HG03039 (cell line): ENCODE measurements at regions not wholly inside any gene's neighbourhood (a gene's known extent, or its start where the extent isn't known, plus 50 kb on each side); places are given as distances from the start of the nearest gene placed in this dataset.
"Not testable (repeated sequence)": the region's sequence is repeated elsewhere in the genome, so short reads cannot be mapped to it uniquely, and the experiment has no call there.

Experiments used
- ATAC-seq: cut with Tn5 transposase; IDR thresholded peaks from one replicate; pipeline ENCODE4 v1.9.1; 2021; ENCODE audit warnings: mild to moderate bottlenecking, moderate library complexity; ENCODE audit not compliant: unreplicated experiment

- ATAC-seq, result no peak
Observed at GRCh38 chr12:58412461-58413060, 471.2 kb downstream of the ATP23 start.

DNA sequence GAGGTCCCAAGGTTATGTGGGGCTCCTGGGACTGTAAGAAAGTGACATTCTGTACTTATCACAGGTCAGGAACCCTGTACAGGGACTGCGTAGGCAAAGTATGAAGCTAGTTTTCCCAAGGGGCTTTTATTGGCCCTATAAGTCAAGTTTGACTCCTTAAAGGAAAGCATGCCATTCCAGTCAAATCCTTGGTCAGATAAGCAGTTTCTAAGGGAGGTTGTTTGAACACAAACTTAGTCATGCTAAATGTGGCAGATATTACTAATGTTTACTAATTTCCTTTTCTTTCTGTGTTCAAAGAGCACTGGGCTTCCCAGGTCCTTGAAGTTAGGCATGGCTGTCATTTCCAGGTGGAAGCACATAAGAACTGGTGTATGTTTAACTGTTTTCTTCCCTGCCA, 472.4 kb downstream of the ATP23 start:
- no peak for ATAC-seq

DNA sequence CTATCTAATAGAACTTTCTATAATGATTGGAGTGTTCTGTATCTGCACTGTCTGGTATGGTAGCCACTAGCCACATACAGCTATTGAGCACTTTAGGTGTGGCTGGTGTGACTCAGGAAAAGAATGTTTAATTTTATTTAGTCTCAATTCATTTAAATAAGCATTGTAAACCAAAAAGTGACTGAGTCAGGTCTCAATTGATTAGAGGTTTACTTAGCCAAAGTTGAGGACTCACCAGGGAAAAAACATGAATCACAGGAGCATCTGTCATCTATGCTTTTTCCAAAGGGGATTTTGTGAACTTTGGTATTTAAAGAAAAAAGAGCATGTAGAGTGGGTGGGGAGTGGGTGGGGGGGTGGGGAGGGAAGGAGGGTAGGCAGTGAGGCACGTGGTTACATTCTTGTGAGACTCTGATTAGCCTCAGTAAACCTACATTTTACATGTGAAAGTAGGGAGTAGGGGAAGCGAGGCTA, 473.1 kb downstream of the ATP23 start:
- no peak for ATAC-seq

DNA sequence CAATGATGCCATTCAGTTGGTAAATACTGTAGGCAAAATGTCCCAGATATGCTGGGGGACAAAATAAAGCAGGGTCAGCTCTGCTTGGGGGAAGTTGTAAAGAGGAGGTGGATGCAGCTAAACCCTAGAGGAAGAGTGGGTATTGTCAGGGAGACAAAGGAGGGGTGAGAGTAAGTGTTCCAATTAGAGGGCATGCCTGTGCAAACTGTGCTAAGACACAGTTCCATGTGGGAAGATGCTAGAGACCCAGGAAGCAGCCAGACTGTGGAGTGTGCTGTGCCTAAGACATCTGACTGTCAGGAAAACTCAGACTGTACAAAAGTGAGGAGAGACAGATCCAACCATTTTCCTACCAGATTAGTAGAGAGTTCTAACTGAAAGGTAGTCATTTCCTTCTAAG, 474.3 kb downstream of the ATP23 start:
- no peak for ATAC-seq

GRCh38 chr12:58416236-58416635, 474.9 kb downstream of the ATP23 start:
- no peak for ATAC-seq

DNA sequence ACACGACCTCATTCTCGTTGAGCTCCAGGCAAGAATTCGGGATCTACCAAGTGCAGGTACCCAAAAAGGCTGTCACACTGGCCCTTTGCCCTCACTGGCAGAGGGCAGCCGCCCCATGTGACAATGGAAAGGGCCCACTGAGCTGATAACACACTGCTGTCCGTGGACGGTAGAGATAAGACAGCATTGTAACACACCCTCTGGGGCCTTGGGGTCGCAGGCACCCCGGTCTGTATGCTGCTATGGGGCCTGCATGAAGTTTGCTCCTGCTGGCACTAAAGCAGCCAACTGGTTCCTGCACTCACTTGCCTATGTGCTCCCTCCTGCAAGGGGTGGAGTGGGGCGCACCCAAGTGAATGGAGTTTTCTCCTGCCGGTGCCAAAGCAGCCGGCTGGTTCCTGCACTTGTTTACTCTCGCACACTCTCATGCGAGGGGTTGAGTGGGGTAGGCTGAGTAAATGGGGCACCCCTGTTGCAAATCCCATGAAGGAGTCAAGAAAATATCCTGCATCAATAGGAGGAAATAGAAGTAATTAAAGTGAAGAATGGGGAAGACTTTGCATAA, 477.9 kb downstream of the ATP23 start:
- no peak for ATAC-seq

DNA sequence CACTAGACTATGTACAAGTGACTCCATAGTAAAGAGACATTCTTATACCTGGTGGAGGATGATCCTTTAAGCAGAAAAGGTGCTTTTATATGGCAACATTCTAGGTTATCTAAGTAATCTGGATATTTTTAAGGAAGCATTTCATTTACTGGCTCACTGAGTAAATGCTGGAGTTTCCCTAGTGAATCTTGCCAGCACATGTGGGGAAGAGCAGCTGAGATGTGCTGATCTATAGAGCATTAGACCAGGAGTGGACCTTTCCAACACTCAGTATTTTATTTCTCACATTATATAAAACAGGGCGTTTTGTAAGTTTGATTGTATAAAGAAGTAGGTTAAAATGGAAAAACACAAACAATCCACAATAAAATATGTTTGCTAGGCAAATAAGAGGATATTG, 478.5 kb downstream of the ATP23 start:
- no peak for ATAC-seq

DNA sequence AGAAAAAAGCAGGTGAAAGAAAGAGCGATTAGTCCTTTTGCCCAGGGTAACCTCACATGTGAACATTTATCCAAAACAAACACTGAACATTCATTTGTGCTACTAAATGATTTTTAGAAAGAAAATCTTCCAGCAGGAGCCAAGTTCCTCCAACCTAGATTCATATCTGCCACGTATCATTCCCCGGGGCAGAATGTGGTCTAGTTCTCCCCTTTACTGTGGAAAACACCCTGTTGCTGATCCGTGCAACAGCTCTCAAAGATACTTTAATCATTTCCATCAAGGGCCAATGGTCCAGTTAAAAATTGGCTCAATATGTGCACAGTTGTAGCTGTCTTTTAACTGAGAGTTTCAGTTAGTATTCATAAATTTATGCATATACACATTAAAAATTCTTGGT, 479.1 kb downstream of the ATP23 start:
- no peak for ATAC-seq

GRCh38 chr12:58421990-58422389, 480.6 kb downstream of the ATP23 start:
- ATAC-seq, result no peak

DNA sequence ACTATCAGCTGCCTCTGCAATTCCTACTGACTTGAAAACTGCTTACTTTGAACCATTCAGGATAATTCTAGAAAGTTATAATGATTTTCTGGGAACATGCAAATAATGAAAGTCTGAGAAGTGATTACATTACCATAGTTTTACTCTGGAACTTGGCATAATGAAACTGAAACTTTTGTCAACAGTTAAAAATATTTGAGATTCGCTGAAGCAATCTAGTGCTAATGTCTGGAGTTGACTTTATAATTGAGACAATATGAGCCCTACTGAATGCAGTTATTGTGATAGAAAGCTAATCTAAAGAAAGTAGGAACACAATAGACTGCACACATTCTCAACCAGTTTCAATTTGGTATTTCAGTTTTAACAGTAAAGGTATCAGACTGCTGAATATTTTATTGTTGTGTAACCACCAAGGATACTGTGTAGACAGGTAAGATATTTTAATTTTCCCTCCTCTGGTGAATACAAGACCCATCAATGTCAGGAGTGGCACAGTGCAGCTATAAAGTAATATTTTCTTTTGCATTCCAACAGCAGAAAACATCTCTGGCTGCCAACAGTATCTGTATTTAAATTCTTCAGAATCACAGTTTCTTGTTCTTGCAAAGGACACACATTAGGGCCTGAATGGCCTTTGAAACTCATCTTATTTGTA, 483.5 kb downstream of the ATP23 start:
- peak; percentile 39 for ATAC-seq

- peak; percentile 91 for ATAC-seq
Observed at GRCh38 chr12:58425481-58426392, 484.4 kb downstream of the ATP23 start.

DNA sequence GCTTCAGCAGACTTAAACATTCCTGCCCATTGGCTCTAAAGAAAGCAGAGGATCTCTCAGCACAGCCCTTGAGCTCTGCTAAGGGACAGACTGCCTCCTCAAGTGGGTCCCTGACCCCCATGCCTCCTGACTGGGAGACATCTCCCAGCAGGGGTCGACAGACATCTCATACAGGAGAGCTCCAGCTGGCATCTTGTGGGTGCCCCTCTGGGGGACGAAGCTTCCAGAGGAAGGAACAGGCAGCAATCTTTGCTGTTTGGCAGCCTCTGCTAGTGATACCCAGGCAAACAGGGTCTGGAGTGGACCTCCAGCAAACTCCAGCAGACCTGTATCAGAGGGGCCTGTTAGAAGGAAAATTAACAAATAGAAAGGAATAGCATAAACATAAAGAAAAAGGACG, 485.1 kb downstream of the ATP23 start:
- ATAC-seq, result not testable (repeated sequence)

DNA sequence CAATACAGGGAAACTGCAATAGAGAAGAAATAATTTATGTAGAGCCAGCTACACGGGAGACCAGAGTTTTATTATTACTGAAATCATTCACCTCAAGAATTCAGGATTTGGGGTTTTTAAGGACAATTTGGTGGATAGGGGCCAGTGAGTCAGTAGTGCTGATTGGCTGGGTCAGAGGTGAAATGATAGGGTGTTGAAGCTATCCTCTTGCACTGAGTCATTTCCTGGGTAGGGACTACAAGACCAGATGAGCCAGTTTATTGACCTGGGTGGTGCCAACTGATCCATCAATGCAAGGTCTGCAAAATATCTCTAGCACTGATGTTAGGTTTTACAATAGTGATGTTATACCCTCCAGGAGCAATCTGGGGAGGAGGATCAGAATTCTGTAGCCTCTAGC, 486.3 kb downstream of the LRIG3 start:
- no peak for ATAC-seq

- ATAC-seq, result no peak
Observed at GRCh38 chr12:58434726-58435125, 485.6 kb downstream of the LRIG3 start.

DNA sequence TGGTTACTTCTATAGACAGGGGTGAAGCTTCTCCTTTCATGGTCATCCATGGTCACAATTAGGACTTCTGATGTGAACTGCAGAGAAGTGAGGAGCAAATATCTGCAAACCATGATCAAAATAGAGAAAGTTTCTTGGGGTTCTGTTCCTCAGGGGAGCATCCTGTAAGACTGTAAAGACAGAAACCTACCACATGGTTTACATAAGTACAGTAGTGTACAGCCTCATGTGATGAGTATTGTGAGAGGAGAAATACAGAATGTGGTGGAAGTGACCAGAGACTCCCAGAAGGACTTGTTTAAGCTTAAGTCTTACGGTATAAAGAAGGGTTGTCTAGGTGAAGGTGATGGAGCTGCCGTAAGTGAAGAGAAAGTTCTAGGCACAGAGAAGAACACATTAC, 484.7 kb downstream of the LRIG3 start:
- ATAC-seq, result peak; percentile 68

DNA sequence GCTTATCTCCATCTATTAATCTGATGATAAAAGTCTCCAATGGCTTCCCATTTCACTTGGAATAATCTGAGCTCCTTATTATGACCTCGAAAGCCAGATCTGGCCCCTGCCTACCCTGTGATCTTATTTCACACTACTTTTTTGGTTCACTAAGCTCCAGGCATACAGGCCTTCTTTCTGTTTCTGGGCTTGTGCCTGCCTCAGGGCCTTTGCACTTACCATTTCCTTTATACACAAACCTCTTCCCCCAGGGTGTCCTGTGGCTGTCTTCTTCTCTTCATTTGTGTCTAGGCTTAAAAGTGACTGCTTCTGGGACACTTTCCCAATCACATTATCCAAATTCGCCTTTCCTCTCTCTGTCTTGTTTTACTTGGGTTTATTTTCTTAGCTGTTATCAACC, 478.8 kb downstream of the LRIG3 start:
- no peak for ATAC-seq

- ATAC-seq, result no peak
Observed at GRCh38 chr12:58443273-58443980, 476.9 kb downstream of the LRIG3 start.

DNA sequence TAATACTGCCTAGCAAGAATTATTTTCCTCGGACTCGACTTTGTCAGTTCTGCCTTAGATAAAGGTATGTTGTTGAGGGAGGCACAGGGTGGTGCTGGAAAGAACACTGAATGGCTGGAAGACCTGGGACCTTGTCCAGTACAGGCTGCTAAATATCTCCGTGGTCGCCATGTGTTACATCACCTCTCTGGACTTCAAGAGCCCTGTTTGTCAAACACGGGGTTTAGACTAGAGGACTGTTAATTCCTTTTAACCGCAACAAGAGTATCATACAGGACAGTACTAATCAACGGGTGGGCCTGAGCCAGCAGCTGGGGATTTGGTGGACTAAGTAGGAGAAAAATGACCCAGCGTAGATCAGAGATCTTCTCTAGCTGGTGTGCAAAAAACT, 476.3 kb downstream of the LRIG3 start:
- no peak for ATAC-seq

DNA sequence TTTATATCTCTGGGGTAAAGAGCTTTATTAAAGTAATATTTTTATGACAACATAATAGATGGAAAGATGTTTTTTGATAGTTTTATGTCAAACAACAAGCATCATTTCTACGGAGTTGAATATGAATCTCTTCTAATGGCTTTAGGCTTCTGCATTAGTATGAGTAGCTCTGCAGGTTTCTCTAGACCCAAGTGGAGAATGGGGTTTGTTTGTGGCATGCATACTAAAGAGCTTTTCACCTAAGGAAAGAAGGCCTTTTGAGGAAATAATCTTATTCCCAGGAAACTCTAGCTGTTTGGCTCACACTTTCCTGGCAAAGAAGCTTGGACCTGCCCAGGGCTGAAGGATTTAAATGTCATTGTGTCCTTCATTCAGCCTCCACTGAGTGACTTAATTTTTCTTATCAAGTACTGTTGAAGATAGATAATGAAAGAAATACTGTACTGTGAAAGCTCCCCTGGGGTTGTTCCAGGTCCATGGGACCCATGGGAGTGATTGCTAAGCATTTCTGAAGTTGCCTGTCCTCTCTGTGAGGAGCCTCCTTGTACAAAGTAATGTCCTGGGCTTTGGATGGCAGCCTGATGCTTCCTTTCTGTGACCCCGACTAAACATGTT, 469.3 kb downstream of the LRIG3 start:
- ATAC-seq, result no peak

DNA sequence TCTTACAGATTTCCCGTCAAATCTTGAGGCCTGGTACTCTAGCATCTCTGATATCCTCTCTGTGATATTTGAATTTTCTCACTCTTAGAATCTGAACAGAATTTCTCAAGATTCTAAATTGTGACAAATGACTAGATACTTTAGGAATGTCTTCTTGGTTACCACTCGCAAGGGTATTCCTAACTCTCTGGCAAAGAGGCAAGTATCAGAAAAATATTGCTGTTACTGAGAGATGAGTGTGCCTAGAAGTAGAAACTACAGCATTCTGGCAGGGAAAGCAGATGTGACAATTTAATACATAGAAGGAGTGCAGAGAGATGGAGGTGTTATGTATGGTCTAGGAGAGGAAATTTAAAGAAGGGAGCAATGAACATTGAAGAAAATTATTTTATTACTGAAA, 467.8 kb downstream of the LRIG3 start:
- no peak for ATAC-seq
